MM.1S (cell line): ENCODE measurements at regions not wholly inside any gene's neighbourhood (a gene's known extent, or its start where the extent isn't known, plus 50 kb on each side); places are given as distances from the start of the nearest gene placed in this dataset.

Experiments
- DNase-seq: peaks from one replicate; pipeline ENCODE4 v3.0.0-alpha.2; 2015
- H2AFZ ChIP-seq: fragments of 300-600 bp; sonication (generic); 2 replicates; pipeline ENCODE4 v1.6.0; 2016; ENCODE audit warnings: antibody characterized with exemption, low read length
- H3F3A ChIP-seq: fragments of 300-600 bp; sonication (generic); 2 replicates; pipeline ENCODE4 v1.6.1; 2016; ENCODE audit warnings: mild to moderate bottlenecking, antibody characterized with exemption, low read length, moderate library complexity, mixed read lengths; ENCODE audit not compliant: insufficient read depth
- H3K27ac ChIP-seq: fragments of 300-600 bp; sonication (generic); 2 replicates; pipeline ENCODE4 v1.5.1; 2016; ENCODE audit warnings: mild to moderate bottlenecking, low read length
- H3K27me3 ChIP-seq: fragments of 300-600 bp; sonication (generic); replicated peaks from 2 replicates; pipeline ENCODE4 v1.6.0; 2016; ENCODE audit warnings: low read length; ENCODE audit not compliant: insufficient read depth
- H3K36me3 ChIP-seq: fragments of 300-600 bp; sonication (generic); replicated peaks from 2 replicates; pipeline ENCODE4 v1.6.1; 2016; ENCODE audit warnings: mild to moderate bottlenecking, low read length, mixed read lengths; ENCODE audit not compliant: insufficient read depth
- H3K4me1 ChIP-seq: fragments of 300-600 bp; sonication (generic); 2 replicates; pipeline ENCODE4 v1.6.1; 2016; ENCODE audit warnings: low read length, mixed read lengths
- H3K4me2 ChIP-seq: fragments of 300-600 bp; sonication (generic); 2 replicates; pipeline ENCODE4 v1.6.0; 2016; ENCODE audit warnings: low read depth, low read length
- H3K4me3 ChIP-seq: fragments of 300-600 bp; sonication (generic); 2 replicates; pipeline ENCODE4 v1.5.1; 2016; ENCODE audit warnings: low read length, mixed read lengths
- H3K79me2 ChIP-seq: fragments of 300-600 bp; sonication (generic); 2 replicates; pipeline ENCODE4 v1.6.1; 2016; ENCODE audit warnings: mixed run types, low read length, mixed read lengths
- H3K9ac ChIP-seq: fragments of 300-600 bp; sonication (generic); 2 replicates; pipeline ENCODE4 v1.6.1; 2016; ENCODE audit warnings: low read length, mixed read lengths
- H3K9me2 ChIP-seq: fragments of 300-600 bp; sonication (generic); replicated peaks from 2 replicates; pipeline ENCODE4 v1.6.1; 2016; ENCODE audit warnings: mild to moderate bottlenecking, low read length, mixed read lengths; ENCODE audit not compliant: insufficient read depth
- H3K9me3 ChIP-seq: fragments of 300-600 bp; sonication (generic); replicated peaks from 2 replicates; pipeline ENCODE4 v1.6.1; 2016; ENCODE audit warnings: mild to moderate bottlenecking, low read length, mixed read lengths; ENCODE audit not compliant: insufficient read depth
- H4K20me1 ChIP-seq: fragments of 300-600 bp; sonication (generic); 2 replicates; pipeline ENCODE4 v1.6.1; 2016; ENCODE audit warnings: mild to moderate bottlenecking, low read length, moderate library complexity, mixed read lengths; ENCODE audit not compliant: insufficient read depth
- CTCF ChIP-seq: fragments of 300-600 bp; sonication (generic); IDR thresholded peaks from 2 replicates; pipeline ENCODE4 v1.5.1; 2016; ENCODE audit warnings: antibody characterized with exemption, low read length, mixed read lengths
- EZH2 ChIP-seq: fragments of 300-600 bp; sonication (generic); optimal IDR thresholded peaks from 2 replicates; pipeline ENCODE3; 2017; ENCODE audit warnings: low read depth, mild to moderate bottlenecking, antibody characterized with exemption, low read length, mixed read lengths
- EZH2phosphoT487 ChIP-seq: fragments of 300-600 bp; sonication (generic); IDR thresholded peaks from 2 replicates; pipeline ENCODE4 v1.6.1; 2018; ENCODE audit warnings: antibody characterized with exemption, low read length

- no peaks in the 10 kb centered on the region for H3K9me2 ChIP-seq
- H3K27ac ChIP-seq: no peak overlapping the region
- H3K4me2 ChIP-seq: no peak overlapping the region
- no peaks in the 10 kb centered on the region for H3K4me1 ChIP-seq
- no peak overlapping the region for H3K4me3 ChIP-seq
- no peaks in the 10 kb centered on the region for H3K9me3 ChIP-seq
- TF ChIP-seq EZH2 (no peak), CTCF (no peak), EZH2phosphoT487 (no peak)
- H4K20me1 ChIP-seq: no peaks in the 10 kb centered on the region
- H3K27me3 ChIP-seq: no peaks in the 10 kb centered on the region
- no peaks in the 10 kb centered on the region for H3F3A ChIP-seq
- DNase-seq: no peak
- H3K9ac ChIP-seq: no peak overlapping the region
- H3K36me3 ChIP-seq: no peaks in the 10 kb centered on the region
- no peak overlapping the region for H2AFZ ChIP-seq
- no peaks in the 10 kb centered on the region for H3K79me2 ChIP-seq
These were observed 200.5 kb downstream of the HINT1 start for GRCh38 chr5:130964231-130965202.

GRCh38 chr5:130963798-130964197 lies 201.3 kb downstream of the HINT1 start:
- no peaks in the 10 kb centered on the region for H3K36me3 ChIP-seq
- H3K9ac ChIP-seq: no peak overlapping the region
- TF ChIP-seq EZH2phosphoT487: no peak
- TF ChIP-seq CTCF: no peak
- no peak for TF ChIP-seq EZH2
- no peaks in the 10 kb centered on the region for H3F3A ChIP-seq
- H3K27ac ChIP-seq: no peak overlapping the region
- H3K9me2 ChIP-seq: no peaks in the 10 kb centered on the region
- H2AFZ ChIP-seq: no peak overlapping the region
- no peak for DNase-seq
- H3K4me2 ChIP-seq: no peak overlapping the region
- no peaks in the 10 kb centered on the region for H3K9me3 ChIP-seq
- H3K4me3 ChIP-seq: no peak overlapping the region
- no peaks in the 10 kb centered on the region for H3K79me2 ChIP-seq
- no peaks in the 10 kb centered on the region for H3K27me3 ChIP-seq
- H3K4me1 ChIP-seq: no peaks in the 10 kb centered on the region
- no peaks in the 10 kb centered on the region for H4K20me1 ChIP-seq

- no peak for DNase-seq
- H3K9me2 ChIP-seq: no peaks in the 10 kb centered on the region
- H3K4me3 ChIP-seq: no peak overlapping the region
- no peaks in the 10 kb centered on the region for H3F3A ChIP-seq
- no peak overlapping the region for H2AFZ ChIP-seq
- no peak overlapping the region for H3K27ac ChIP-seq
- H3K9ac ChIP-seq: no peak overlapping the region
- no peaks in the 10 kb centered on the region for H3K9me3 ChIP-seq
- no peak overlapping the region for H3K4me2 ChIP-seq
- H3K27me3 ChIP-seq: no peaks in the 10 kb centered on the region
- TF ChIP-seq EZH2: no peak
- TF ChIP-seq CTCF: no peak
- TF ChIP-seq EZH2phosphoT487: no peak
- no peaks in the 10 kb centered on the region for H4K20me1 ChIP-seq
- no peaks in the 10 kb centered on the region for H3K79me2 ChIP-seq
- no peaks in the 10 kb centered on the region for H3K4me1 ChIP-seq
- H3K36me3 ChIP-seq: no peaks in the 10 kb centered on the region
These were observed 207.9 kb downstream of the HINT1 start for GRCh38 chr5:130957151-130957550.
